ENCODE measurements at regions not wholly inside any gene's neighbourhood (a gene's known extent, or its start where the extent isn't known, plus 50 kb on each side); places are given as distances from the start of the nearest gene placed in this dataset.

DNA sequence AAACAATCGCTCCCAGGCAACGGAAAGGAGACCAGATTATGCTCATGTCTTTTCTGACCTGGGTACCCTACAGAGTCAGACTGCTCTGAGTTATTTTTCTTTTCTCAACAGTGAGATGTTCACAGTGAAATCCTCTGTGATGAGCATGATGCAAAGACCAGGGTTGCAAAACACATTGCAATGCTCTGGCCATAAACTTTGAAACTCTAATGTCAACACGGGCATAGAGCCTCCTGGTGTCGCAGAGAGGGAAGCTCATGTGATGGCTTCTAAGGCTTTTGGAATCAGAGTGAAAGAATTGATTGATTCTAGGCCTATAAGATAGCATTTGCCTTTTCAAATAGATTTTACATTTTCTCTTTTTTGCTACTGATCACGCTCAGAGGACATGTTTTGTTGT is 193.4 kb downstream of the RASSF9 start:
- TF ChIP-seq, protein P1, sequence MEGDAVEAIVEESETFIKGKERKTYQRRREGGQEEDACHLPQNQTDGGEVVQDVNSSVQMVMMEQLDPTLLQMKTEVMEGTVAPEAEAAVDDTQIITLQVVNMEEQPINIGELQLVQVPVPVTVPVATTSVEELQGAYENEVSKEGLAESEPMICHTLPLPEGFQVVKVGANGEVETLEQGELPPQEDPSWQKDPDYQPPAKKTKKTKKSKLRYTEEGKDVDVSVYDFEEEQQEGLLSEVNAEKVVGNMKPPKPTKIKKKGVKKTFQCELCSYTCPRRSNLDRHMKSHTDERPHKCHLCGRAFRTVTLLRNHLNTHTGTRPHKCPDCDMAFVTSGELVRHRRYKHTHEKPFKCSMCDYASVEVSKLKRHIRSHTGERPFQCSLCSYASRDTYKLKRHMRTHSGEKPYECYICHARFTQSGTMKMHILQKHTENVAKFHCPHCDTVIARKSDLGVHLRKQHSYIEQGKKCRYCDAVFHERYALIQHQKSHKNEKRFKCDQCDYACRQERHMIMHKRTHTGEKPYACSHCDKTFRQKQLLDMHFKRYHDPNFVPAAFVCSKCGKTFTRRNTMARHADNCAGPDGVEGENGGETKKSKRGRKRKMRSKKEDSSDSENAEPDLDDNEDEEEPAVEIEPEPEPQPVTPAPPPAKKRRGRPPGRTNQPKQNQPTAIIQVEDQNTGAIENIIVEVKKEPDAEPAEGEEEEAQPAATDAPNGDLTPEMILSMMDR (IDR thresholded peaks at IDR 0.05) = no peak
- TF ChIP-seq POLR2A (IDR thresholded peaks at IDR 0.05) (no peak), EP300 (IDR thresholded peaks at IDR 0.05) (no peak), POLR2AphosphoS5 (IDR thresholded peaks at IDR 0.05) (no peak)
